GM12891 (cell line): ENCODE measurements at regions not wholly inside any gene's neighbourhood (a gene's known extent, or its start where the extent isn't known, plus 50 kb on each side); places are given as distances from the start of the nearest gene placed in this dataset.

Experiments
- POLR2A ChIP-seq: IDR thresholded peaks from 2 replicates; pipeline ENCODE4 v1.6.1; 2011; ENCODE audit warnings: low read depth, low read length, control low read depth
- POLR2AphosphoS5 ChIP-seq: IDR thresholded peaks from 2 replicates; pipeline ENCODE4 v1.6.1; 2011; ENCODE audit warnings: low read depth, low read length, control low read depth

- TF ChIP-seq POLR2AphosphoS5 (no peak), POLR2A (no peak)
These were observed 121.5 kb downstream of the CHRM3 start for GRCh38 chr1:239507826-239508225.
